IMR-90 (cell line): ENCODE measurements at regions not wholly inside any gene's neighbourhood (a gene's known extent, or its start where the extent isn't known, plus 50 kb on each side); places are given as distances from the start of the nearest gene placed in this dataset.

ENCODE experiments used
- BHLHE40 ChIP-seq: fragments of 150-350 bp; IDR thresholded peaks from 2 replicates; pipeline ENCODE4 v1.6.1; 2016; ENCODE audit warnings: mild to moderate bottlenecking, low read depth, low read length
- CEBPB ChIP-seq: IDR thresholded peaks from 2 replicates; pipeline ENCODE4 v1.6.1; 2012; ENCODE audit warnings: low read depth, low read length, improper control_type of control experiment
- CHD1 ChIP-seq: IDR thresholded peaks from 2 replicates; pipeline ENCODE4 v1.6.1; 2012; ENCODE audit warnings: low read depth, low read length, improper control_type of control experiment
- MAZ ChIP-seq: IDR thresholded peaks from 2 replicates; pipeline ENCODE4 v1.6.1; 2012; ENCODE audit warnings: low read depth, mild to moderate bottlenecking, low read length, improper control_type of control experiment, moderate library complexity, borderline replicate concordance
- MXI1 ChIP-seq: IDR thresholded peaks from 2 replicates; pipeline ENCODE4 v1.6.1; 2012; ENCODE audit warnings: low read depth, mild to moderate bottlenecking, low read length, moderate library complexity, borderline replicate concordance
- NFE2L2 ChIP-seq: fragments of 150-350 bp; IDR thresholded peaks from 2 replicates; pipeline ENCODE4 v1.6.1; 2016; ENCODE audit warnings: low read depth, mild to moderate bottlenecking, low read length
- POLR2A ChIP-seq: IDR thresholded peaks from 2 replicates; pipeline ENCODE4 v1.6.1; 2012; ENCODE audit warnings: mild to moderate bottlenecking, low read depth, low read length
- RAD21 ChIP-seq: IDR thresholded peaks from 2 replicates; pipeline ENCODE4 v1.6.1; 2012; ENCODE audit warnings: low read length, improper control_type of control experiment
- RCOR1 ChIP-seq: IDR thresholded peaks from 2 replicates; pipeline ENCODE4 v1.6.1; 2012; ENCODE audit warnings: mild to moderate bottlenecking, low read length, improper control_type of control experiment; ENCODE audit not compliant: insufficient replicate concordance
- SMC3 ChIP-seq: fragments of 150-350 bp; IDR thresholded peaks from 2 replicates; pipeline ENCODE4 v1.6.1; 2016; ENCODE audit warnings: low read depth, mild to moderate bottlenecking, antibody characterized with exemption, low read length, moderate library complexity
- TF ChIP-seq, protein P1 (sequence below): conservative IDR thresholded peaks from 2 replicates; pipeline ENCODE4 v1.5.1; 2012; ENCODE audit warnings: mild to moderate bottlenecking, low read depth, low read length, improper control_type of control experiment

DNA sequence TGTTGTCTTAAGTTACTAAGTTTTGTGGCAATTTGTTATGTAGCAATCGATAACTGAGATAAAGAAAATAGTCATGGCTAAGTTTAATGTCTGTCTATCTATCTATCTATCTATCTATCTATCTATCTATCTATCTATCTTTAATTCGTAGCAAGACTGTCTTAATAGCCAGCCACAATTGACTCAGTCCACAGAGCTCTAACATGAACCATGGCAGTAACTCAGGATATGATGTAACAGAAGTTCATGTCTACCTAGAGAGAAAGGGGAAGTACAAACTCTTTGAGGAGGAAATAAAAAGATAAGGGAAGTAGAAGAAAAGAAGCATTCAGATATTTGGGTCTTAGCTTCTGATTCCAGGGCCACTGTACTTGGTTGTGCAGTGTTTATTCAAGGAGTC is 61.5 kb upstream of the FNDC3B start:
- TF ChIP-seq SMC3 (no peak), RAD21 (no peak), CEBPB (no peak), RCOR1 (no peak), NFE2L2 (no peak), BHLHE40 (no peak), POLR2A (no peak), MAZ (no peak), CHD1 (no peak), MXI1 (no peak)
- TF ChIP-seq, protein P1, sequence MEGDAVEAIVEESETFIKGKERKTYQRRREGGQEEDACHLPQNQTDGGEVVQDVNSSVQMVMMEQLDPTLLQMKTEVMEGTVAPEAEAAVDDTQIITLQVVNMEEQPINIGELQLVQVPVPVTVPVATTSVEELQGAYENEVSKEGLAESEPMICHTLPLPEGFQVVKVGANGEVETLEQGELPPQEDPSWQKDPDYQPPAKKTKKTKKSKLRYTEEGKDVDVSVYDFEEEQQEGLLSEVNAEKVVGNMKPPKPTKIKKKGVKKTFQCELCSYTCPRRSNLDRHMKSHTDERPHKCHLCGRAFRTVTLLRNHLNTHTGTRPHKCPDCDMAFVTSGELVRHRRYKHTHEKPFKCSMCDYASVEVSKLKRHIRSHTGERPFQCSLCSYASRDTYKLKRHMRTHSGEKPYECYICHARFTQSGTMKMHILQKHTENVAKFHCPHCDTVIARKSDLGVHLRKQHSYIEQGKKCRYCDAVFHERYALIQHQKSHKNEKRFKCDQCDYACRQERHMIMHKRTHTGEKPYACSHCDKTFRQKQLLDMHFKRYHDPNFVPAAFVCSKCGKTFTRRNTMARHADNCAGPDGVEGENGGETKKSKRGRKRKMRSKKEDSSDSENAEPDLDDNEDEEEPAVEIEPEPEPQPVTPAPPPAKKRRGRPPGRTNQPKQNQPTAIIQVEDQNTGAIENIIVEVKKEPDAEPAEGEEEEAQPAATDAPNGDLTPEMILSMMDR: no peak
